Activated naive CD8-positive, alpha-beta T cell treated with anti-CD3 and anti-CD28 coated beads for 36 hours (primary cell): ENCODE measurements at regions not wholly inside any gene's neighbourhood (a gene's known extent, or its start where the extent isn't known, plus 50 kb on each side); places are given as distances from the start of the nearest gene placed in this dataset.

Experiments used
- DNase-seq: peaks from one replicate; pipeline ENCODE4 v3.0.0; 2021
- H3K27ac Mint-ChIP-seq: one replicate; pipeline ENCODE4 v1.8.0; 2022; ENCODE audit warnings: mild to moderate bottlenecking, moderate library complexity, mixed read lengths
- H3K27me3 Mint-ChIP-seq: one replicate; pipeline ENCODE4 v1.8.0; 2022; ENCODE audit warnings: mild to moderate bottlenecking, mixed read lengths
- H3K36me3 Mint-ChIP-seq: one replicate; pipeline ENCODE4 v1.8.0; 2021; ENCODE audit warnings: mild to moderate bottlenecking, mixed read lengths
- H3K4me1 Mint-ChIP-seq: one replicate; pipeline ENCODE4 v1.8.0; 2021; ENCODE audit warnings: mixed read lengths
- H3K4me3 Mint-ChIP-seq: one replicate; pipeline ENCODE4 v1.8.0; 2022; ENCODE audit warnings: mild to moderate bottlenecking, moderate library complexity, mixed read lengths
- H3K9me3 Mint-ChIP-seq: one replicate; pipeline ENCODE4 v1.8.0; 2022; ENCODE audit warnings: mixed read lengths

GRCh38 chr2:217325816-217326215, 466.0 kb upstream of the TNP1 start:
- Mint-ChIP-seq H3K9me3 (peaks cover 10% of the 10 kb centered on the region), H3K27me3 (no peaks in the 10 kb centered on the region), H3K36me3 (peaks cover 16% of the 10 kb centered on the region), H3K4me1 (no peaks in the 10 kb centered on the region), H3K4me3 (no peak overlapping the region), H3K27ac (no peak overlapping the region)
- DNase-seq, result no peak

- H3K27ac Mint-ChIP-seq, result no peak overlapping the region
- no peaks in the 10 kb centered on the region for H3K27me3 Mint-ChIP-seq
- peaks cover 10% of the 10 kb centered on the region for H3K9me3 Mint-ChIP-seq
- H3K4me1 Mint-ChIP-seq, result no peaks in the 10 kb centered on the region
- peaks cover 16% of the 10 kb centered on the region for H3K36me3 Mint-ChIP-seq
- no peak overlapping the region for H3K4me3 Mint-ChIP-seq
- DNase-seq, result no peak
Observed at GRCh38 chr2:217325251-217325650, 465.4 kb upstream of the TNP1 start.

DNA sequence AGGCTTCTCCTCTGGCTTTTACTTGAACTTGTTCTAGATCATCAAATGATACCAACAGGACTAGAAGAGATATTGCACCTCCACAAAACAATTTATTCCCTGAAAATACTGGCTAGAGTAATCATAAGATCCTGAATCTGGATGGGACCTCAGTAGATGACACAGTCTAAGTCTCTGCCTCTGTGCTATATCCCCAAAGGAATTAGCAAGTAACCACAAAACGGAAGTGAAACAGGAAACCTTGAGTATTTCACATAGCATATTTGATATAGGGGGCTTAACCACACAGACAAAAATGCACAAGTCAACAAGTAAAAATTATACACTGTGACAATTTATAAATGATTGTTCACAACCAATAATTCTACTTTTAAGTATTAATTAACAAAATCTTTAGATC, 456.9 kb upstream of the TNP1 start:
- no peak overlapping the region for H3K4me3 Mint-ChIP-seq
- no peaks in the 10 kb centered on the region for H3K9me3 Mint-ChIP-seq
- no peak for DNase-seq
- H3K4me1 Mint-ChIP-seq, result peaks cover 15% of the 10 kb centered on the region
- H3K27me3 Mint-ChIP-seq, result no peaks in the 10 kb centered on the region
- H3K36me3 Mint-ChIP-seq, result peaks cover 1% of the 10 kb centered on the region
- no peak overlapping the region for H3K27ac Mint-ChIP-seq

DNA sequence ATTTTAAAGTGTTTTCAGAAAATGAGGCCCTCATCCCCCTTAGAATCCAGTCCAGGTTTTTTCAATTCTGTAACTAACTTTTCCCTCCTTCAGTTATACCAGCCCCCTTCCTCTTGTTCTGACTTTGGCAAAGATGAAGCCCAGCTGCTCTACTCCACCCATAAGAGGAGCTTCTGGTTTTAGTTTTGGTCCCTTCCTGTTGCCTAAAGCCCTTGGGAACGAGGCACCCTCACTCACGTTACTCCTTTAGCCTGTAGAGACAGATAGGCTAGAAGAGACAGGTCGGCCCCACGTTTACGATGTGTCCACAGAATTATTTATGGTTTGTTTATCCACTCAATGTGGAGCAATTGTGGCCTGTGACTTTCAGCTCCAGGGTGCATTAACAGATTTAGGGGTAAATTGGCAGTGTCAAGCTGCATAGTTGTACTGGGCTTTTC, 454.2 kb upstream of the TNP1 start:
- H3K36me3 Mint-ChIP-seq, result peaks cover 4% of the 10 kb centered on the region
- H3K4me3 Mint-ChIP-seq, result no peak overlapping the region
- H3K27ac Mint-ChIP-seq, result no peak overlapping the region
- no peaks in the 10 kb centered on the region for H3K9me3 Mint-ChIP-seq
- H3K4me1 Mint-ChIP-seq, result peaks cover 15% of the 10 kb centered on the region
- H3K27me3 Mint-ChIP-seq, result no peaks in the 10 kb centered on the region
- DNase-seq, result no peak

DNA sequence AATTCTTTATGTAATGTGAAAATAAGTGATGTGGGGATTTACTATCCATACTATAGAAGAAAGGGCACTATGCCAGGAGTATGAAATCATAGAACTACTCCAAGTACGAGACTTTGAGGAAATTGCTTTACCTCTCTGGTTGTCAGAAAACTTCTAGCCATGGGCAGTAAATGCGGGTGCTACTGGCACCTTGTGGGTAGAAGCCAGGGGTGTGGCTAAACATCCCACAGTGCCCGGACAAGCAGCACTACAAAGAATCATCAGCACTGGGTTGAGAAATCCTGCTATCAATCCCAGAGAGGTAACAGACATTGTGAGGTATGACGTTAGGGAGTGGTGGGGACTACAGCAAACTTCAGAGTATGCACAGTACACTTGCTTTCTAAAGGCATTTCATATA, 453.5 kb upstream of the TNP1 start:
- Mint-ChIP-seq H3K27ac (no peak overlapping the region), H3K27me3 (no peaks in the 10 kb centered on the region), H3K4me3 (no peak overlapping the region), H3K36me3 (peaks cover 4% of the 10 kb centered on the region), H3K4me1 (peaks cover 15% of the 10 kb centered on the region), H3K9me3 (no peaks in the 10 kb centered on the region)
- DNase-seq, result no peak

- Mint-ChIP-seq H3K4me1 (no peaks in the 10 kb centered on the region), H3K9me3 (no peaks in the 10 kb centered on the region), H3K27ac (no peak overlapping the region), H3K36me3 (peaks cover 3% of the 10 kb centered on the region), H3K27me3 (no peaks in the 10 kb centered on the region), H3K4me3 (no peak overlapping the region)
- no peak for DNase-seq
Observed at GRCh38 chr2:217309056-217309455, 449.2 kb upstream of the TNP1 start.

DNA sequence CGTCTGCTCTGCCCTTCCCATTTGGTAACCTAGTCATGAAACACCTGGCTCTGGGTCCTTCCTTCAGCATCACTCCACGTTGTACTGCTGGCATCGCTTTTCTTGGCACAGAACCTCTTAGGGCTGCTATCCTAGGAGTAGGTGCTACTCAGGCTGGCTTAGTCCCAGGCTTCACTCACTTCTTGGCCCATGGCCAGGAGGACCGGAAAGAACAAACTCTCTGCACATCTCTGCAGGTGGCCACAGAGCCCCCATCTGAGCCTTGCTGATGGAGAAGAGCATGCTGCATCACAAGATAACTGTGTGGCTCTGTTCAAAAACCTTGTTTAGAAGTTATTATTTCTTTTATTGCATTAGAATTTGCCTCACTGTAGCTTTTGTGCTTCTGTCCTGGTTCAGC, 447.2 kb upstream of the TNP1 start:
- Mint-ChIP-seq H3K27ac (no peak overlapping the region), H3K36me3 (peaks cover 3% of the 10 kb centered on the region), H3K4me1 (no peaks in the 10 kb centered on the region), H3K4me3 (no peak overlapping the region), H3K27me3 (no peaks in the 10 kb centered on the region), H3K9me3 (no peaks in the 10 kb centered on the region)
- no peak for DNase-seq

GRCh38 chr2:217305882-217306281, 446.0 kb upstream of the TNP1 start:
- Mint-ChIP-seq H3K9me3 (no peaks in the 10 kb centered on the region), H3K36me3 (peaks cover 3% of the 10 kb centered on the region), H3K27ac (no peak overlapping the region), H3K27me3 (no peaks in the 10 kb centered on the region), H3K4me3 (no peak overlapping the region), H3K4me1 (no peaks in the 10 kb centered on the region)
- DNase-seq, result no peak

- H3K27me3 Mint-ChIP-seq, result no peaks in the 10 kb centered on the region
- H3K27ac Mint-ChIP-seq, result no peak overlapping the region
- no peak for DNase-seq
- no peaks in the 10 kb centered on the region for H3K36me3 Mint-ChIP-seq
- no peaks in the 10 kb centered on the region for H3K9me3 Mint-ChIP-seq
- H3K4me1 Mint-ChIP-seq, result no peaks in the 10 kb centered on the region
- no peak overlapping the region for H3K4me3 Mint-ChIP-seq
Observed at GRCh38 chr2:217304582-217304981, 444.7 kb upstream of the TNP1 start.

GRCh38 chr2:217302856-217303255, 443.0 kb upstream of the TNP1 start:
- no peak overlapping the region for H3K4me3 Mint-ChIP-seq
- H3K27ac Mint-ChIP-seq, result no peak overlapping the region
- no peaks in the 10 kb centered on the region for H3K36me3 Mint-ChIP-seq
- no peaks in the 10 kb centered on the region for H3K27me3 Mint-ChIP-seq
- DNase-seq, result no peak
- H3K9me3 Mint-ChIP-seq, result no peaks in the 10 kb centered on the region
- H3K4me1 Mint-ChIP-seq, result no peaks in the 10 kb centered on the region

GRCh38 chr2:217301142-217301925, 441.5 kb upstream of the TNP1 start:
- H3K27me3 Mint-ChIP-seq, result no peaks in the 10 kb centered on the region
- no peak for DNase-seq
- H3K4me3 Mint-ChIP-seq, result no peak overlapping the region
- peaks cover 9% of the 10 kb centered on the region for H3K9me3 Mint-ChIP-seq
- peaks cover 6% of the 10 kb centered on the region for H3K36me3 Mint-ChIP-seq
- H3K4me1 Mint-ChIP-seq, result no peaks in the 10 kb centered on the region
- H3K27ac Mint-ChIP-seq, result no peak overlapping the region

GRCh38 chr2:217299590-217299989, 439.7 kb upstream of the TNP1 start:
- Mint-ChIP-seq H3K4me1 (no peaks in the 10 kb centered on the region), H3K9me3 (peaks cover 9% of the 10 kb centered on the region), H3K4me3 (no peak overlapping the region), H3K36me3 (peaks cover 6% of the 10 kb centered on the region), H3K27me3 (no peaks in the 10 kb centered on the region), H3K27ac (no peak overlapping the region)
- no peak for DNase-seq

DNA sequence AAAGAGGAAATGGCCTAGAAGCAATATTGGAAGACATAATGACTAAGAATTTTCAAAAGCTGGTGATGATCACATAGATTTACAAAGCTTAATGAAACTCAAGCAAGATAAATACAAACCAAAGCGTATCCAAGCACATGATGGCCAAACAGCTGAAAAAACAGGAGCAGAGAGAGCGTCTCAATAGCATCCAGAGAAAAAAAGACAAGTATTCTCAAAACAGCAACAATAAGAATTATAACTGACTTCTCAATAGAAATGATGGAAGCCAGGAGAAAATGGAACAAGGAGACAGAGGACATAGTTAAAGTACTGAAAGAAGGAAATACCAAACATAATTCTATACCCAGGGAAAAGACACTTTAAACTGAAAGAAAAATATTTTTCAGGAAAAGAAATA, 437.2 kb upstream of the TNP1 start:
- H3K27me3 Mint-ChIP-seq, result no peaks in the 10 kb centered on the region
- no peak overlapping the region for H3K4me3 Mint-ChIP-seq
- H3K4me1 Mint-ChIP-seq, result no peaks in the 10 kb centered on the region
- H3K36me3 Mint-ChIP-seq, result peaks cover 8% of the 10 kb centered on the region
- H3K27ac Mint-ChIP-seq, result no peak overlapping the region
- DNase-seq, result no peak
- peaks cover 9% of the 10 kb centered on the region for H3K9me3 Mint-ChIP-seq

DNA sequence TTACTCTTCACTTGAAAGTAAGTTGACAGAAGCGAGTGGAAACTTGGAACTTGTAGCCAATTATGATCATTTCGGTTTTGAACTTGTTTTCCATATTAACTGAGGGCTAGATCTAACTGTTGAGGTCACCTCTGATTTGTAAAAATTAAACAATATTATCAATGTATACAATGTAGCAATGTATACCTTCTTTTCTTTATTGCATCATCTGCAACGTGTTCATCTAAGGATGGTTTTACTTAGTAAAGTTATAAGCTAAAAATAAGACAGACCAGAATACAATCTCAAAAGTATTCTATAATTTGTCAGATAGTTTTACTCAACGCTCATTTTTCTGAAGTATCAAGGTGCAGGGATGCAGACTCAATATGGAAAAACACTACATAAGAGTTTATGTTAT, 435.0 kb upstream of the TNP1 start:
- no peak for DNase-seq
- no peaks in the 10 kb centered on the region for H3K27me3 Mint-ChIP-seq
- H3K27ac Mint-ChIP-seq, result no peak overlapping the region
- H3K4me3 Mint-ChIP-seq, result no peak overlapping the region
- no peaks in the 10 kb centered on the region for H3K4me1 Mint-ChIP-seq
- peaks cover 10% of the 10 kb centered on the region for H3K36me3 Mint-ChIP-seq
- peaks cover 9% of the 10 kb centered on the region for H3K9me3 Mint-ChIP-seq

DNA sequence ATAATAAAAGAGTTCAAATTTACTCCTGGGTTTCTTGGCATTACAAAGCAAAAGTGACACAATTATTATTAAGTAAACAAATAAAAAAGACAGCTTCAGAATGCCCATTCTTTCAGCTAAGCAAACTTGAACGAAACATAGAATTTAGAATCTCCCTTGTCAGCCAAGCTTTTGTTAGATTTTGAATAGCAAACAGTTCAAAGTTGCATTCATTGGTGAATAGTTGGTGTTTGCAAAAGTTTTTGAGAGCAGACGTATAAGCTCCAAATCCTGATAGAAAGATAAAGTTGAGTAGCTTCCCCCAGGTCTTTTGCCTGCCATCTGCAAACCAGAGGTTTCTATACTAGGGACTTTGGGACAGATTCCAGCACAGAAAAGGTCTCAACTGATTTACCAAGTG, 434.3 kb upstream of the TNP1 start:
- Mint-ChIP-seq H3K4me3 (no peak overlapping the region), H3K9me3 (peaks cover 9% of the 10 kb centered on the region), H3K36me3 (peaks cover 10% of the 10 kb centered on the region), H3K27me3 (no peaks in the 10 kb centered on the region), H3K27ac (no peak overlapping the region), H3K4me1 (no peaks in the 10 kb centered on the region)
- DNase-seq, result no peak

DNA sequence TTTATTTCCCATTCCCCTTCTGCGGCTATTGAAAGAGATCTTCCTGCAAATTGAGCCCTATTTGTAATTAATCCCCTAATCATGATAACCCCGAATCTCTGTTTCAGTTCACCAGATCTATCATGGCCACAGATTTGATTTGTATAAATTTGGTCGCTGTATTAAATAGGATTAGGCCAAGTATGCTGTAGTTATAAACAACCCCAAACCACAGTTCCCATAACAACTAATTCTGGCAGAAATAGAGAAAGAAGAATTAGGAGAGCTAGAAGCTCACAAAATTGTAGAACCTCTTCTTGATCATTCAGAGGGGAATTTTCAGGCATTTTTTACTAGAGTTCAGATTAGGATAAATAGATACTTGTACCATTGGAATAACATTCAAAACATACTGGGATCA, 433.7 kb upstream of the TNP1 start:
- H3K4me1 Mint-ChIP-seq, result no peaks in the 10 kb centered on the region
- no peak overlapping the region for H3K27ac Mint-ChIP-seq
- DNase-seq, result no peak
- H3K36me3 Mint-ChIP-seq, result peaks cover 10% of the 10 kb centered on the region
- peaks cover 9% of the 10 kb centered on the region for H3K9me3 Mint-ChIP-seq
- H3K4me3 Mint-ChIP-seq, result no peak overlapping the region
- H3K27me3 Mint-ChIP-seq, result no peaks in the 10 kb centered on the region
